Muscle layer of colon (tissue), 2 donors: ENCODE measurements at regions not wholly inside any gene's neighbourhood (a gene's known extent, or its start where the extent isn't known, plus 50 kb on each side); places are given as distances from the start of the nearest gene placed in this dataset.
"Not testable (repeated sequence)": the region's sequence is repeated elsewhere in the genome, so short reads cannot be mapped to it uniquely, and the experiment has no call there.

Experiments
- H3K27ac ChIP-seq: one replicate; pipeline ENCODE4 v1.7.0; 2013; ENCODE audit warnings: low read depth, mild to moderate bottlenecking, low read length, moderate library complexity
- H3K27me3 ChIP-seq, 2 donors: one replicate each; pipeline ENCODE4 v1.7.0; 2013; ENCODE audit warnings: low read length in 2 of 2, mild to moderate bottlenecking in 2 of 2; ENCODE audit not compliant: insufficient read depth in 2 of 2, control insufficient read depth in 1 of 2
- H3K36me3 ChIP-seq: one replicate; pipeline ENCODE4 v1.7.0; 2013; ENCODE audit warnings: mild to moderate bottlenecking, low read length; ENCODE audit not compliant: insufficient read depth
- H3K4me1 ChIP-seq: one replicate; pipeline ENCODE4 v1.7.0; 2013; ENCODE audit warnings: mild to moderate bottlenecking, low read length; ENCODE audit not compliant: insufficient read depth
- H3K4me3 ChIP-seq, 2 donors: one replicate each; pipeline ENCODE4 v1.7.0; 2013; ENCODE audit warnings: low read length in 2 of 2, low read depth in 1 of 2, mild to moderate bottlenecking in 1 of 2, moderate library complexity in 1 of 2
- H3K9ac ChIP-seq: one replicate; pipeline ENCODE4 v1.7.0; 2013; ENCODE audit warnings: low read length
- H3K9me3 ChIP-seq: one replicate; pipeline ENCODE4 v1.7.0; 2013; ENCODE audit warnings: mild to moderate bottlenecking, low read length
- donor health status: abdominal sarcoma.
- donor health status: Adenocarcinoma of cecum.

DNA sequence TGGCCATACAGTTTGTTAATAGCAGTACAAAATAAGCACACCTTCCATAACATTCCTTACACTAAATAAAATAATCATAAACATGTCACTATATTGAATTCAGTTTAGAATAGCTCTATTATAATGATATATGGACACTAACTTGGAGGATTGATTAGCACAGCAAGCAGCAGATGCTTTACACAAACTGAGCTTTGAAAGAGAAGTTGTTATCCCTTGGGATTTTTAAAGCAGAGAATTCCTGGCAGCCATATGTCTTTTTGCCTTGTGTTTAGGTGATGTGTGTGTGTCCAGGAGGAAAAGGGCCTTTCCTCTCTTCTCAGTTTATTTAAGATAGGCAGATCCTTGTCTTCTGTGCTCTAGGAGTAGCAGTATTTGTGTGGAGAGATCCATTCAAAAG is 232.2 kb upstream of the GRIN3A start:
- H3K4me3 ChIP-seq, result no peak overlapping the region
- H3K4me1 ChIP-seq, result no peaks in the 10 kb centered on the region
- no peaks in the 10 kb centered on the region for H3K36me3 ChIP-seq
- H3K27me3 ChIP-seq, result no peaks in the 10 kb centered on the region
- no peaks in the 10 kb centered on the region for H3K9me3 ChIP-seq
- no peak overlapping the region for H3K9ac ChIP-seq
- H3K27ac ChIP-seq, result no peak overlapping the region

DNA sequence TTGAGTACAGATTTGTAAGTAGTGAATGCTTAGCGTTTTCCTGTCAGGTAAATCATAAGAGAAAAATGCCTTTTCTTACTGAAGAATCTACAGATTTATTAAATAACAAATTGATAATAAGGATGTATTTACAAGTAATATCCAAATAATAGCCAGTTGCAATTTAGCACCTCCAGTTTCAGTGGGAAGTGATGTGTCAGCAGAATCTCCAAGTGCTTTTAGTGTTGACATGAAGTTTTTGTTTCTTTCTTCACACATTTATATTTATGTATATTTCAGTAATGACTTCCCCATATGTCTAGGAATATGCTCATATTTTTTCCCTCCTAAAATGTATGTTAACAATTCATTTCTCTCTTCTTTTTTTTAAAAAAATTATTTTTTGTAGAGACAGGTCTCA is 229.9 kb upstream of the GRIN3A start:
- Histone ChIP-seq H3K27me3 (no peaks in the 10 kb centered on the region), H3K36me3 (no peaks in the 10 kb centered on the region), H3K27ac (no peak overlapping the region), H3K9me3 (no peaks in the 10 kb centered on the region), H3K4me1 (no peaks in the 10 kb centered on the region), H3K4me3 (no peak overlapping the region), H3K9ac (no peak overlapping the region)

- Histone ChIP-seq H3K4me1 (no peaks in the 10 kb centered on the region), H3K9ac (no peak overlapping the region), H3K9me3 (no peaks in the 10 kb centered on the region), H3K4me3 (no peak overlapping the region), H3K36me3 (no peaks in the 10 kb centered on the region), H3K27ac (no peak overlapping the region), H3K27me3 (no peaks in the 10 kb centered on the region)
Measured at GRCh38 chr9:101966691-101967090, 228.2 kb upstream of the GRIN3A start.

- Histone ChIP-seq H3K27ac (no peak overlapping the region), H3K9ac (no peak overlapping the region), H3K4me3 (no peak overlapping the region), H3K27me3 (no peaks in the 10 kb centered on the region), H3K4me1 (no peaks in the 10 kb centered on the region), H3K36me3 (no peaks in the 10 kb centered on the region), H3K9me3 (no peaks in the 10 kb centered on the region)
Measured at GRCh38 chr9:101957705-101958104, 219.3 kb upstream of the GRIN3A start.

GRCh38 chr9:101951598-101951997 is 213.2 kb upstream of the GRIN3A start:
- H3K27ac ChIP-seq, result no peak overlapping the region
- no peaks in the 10 kb centered on the region for H3K36me3 ChIP-seq
- no peak overlapping the region for H3K4me3 ChIP-seq
- no peaks in the 10 kb centered on the region for H3K9me3 ChIP-seq
- no peaks in the 10 kb centered on the region for H3K4me1 ChIP-seq
- H3K27me3 ChIP-seq, result no peaks in the 10 kb centered on the region
- no peak overlapping the region for H3K9ac ChIP-seq

DNA sequence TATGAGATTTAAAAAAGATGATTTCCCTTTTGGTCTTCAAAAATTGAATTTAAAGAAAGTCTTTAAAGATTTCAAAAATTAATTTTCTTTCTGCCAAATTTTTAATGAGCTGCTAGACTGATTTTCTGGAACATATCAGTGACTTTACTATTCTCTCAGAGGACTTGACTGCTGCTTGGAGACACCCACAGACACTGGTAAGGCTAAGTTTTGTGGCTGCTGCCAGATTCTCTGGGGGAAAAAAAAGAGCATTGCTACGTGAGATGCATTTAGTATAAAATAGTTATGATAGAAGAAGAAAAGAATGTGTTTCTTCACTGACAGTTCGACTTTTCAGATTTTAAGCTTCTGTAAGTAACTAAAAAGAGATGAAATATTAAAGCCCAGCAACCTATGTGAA is 193.3 kb upstream of the GRIN3A start:
- H3K4me1 ChIP-seq, result no peaks in the 10 kb centered on the region
- no peaks in the 10 kb centered on the region for H3K9me3 ChIP-seq
- H3K9ac ChIP-seq, result no peak overlapping the region
- H3K4me3 ChIP-seq, result no peak overlapping the region
- no peaks in the 10 kb centered on the region for H3K36me3 ChIP-seq
- no peak overlapping the region for H3K27ac ChIP-seq
- no peaks in the 10 kb centered on the region for H3K27me3 ChIP-seq

- no peaks in the 10 kb centered on the region for H3K36me3 ChIP-seq
- H3K27ac ChIP-seq, result no peak overlapping the region
- H3K9ac ChIP-seq, result no peak overlapping the region
- no peaks in the 10 kb centered on the region for H3K9me3 ChIP-seq
- no peak overlapping the region for H3K4me3 ChIP-seq
- H3K4me1 ChIP-seq, result no peaks in the 10 kb centered on the region
- H3K27me3 ChIP-seq, result no peaks in the 10 kb centered on the region
Measured at GRCh38 chr9:101930783-101931182, 192.3 kb upstream of the GRIN3A start.

DNA sequence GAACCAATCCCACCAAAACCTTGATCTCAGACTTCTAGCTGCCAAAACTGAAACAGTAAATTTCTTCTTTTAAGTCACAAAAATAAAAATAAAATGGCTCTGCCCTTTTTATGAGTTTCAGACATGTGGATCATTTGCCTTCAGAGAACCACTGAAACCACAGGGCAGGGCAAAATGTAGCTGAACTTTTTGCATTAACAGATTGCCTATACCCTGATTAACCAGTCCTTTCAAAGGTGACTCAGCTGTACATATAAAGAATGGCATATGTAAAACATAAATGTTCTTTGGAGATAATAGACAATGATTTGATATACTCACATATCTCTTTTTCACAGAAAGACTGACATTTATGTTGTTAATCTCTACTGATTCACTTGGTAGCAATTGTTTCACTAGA is 187.1 kb upstream of the GRIN3A start:
- Histone ChIP-seq H3K4me1 (no peaks in the 10 kb centered on the region), H3K9ac (no peak overlapping the region), H3K4me3 (no peak overlapping the region)

GRCh38 chr9:101923451-101923850 is 185.0 kb upstream of the GRIN3A start:
- Histone ChIP-seq H3K9ac (no peak overlapping the region), H3K36me3 (no peaks in the 10 kb centered on the region), H3K27ac (no peak overlapping the region), H3K27me3 (no peaks in the 10 kb centered on the region), H3K4me3 (no peak overlapping the region), H3K9me3 (no peaks in the 10 kb centered on the region), H3K4me1 (no peaks in the 10 kb centered on the region)

More for the DNA sequence above, 187.1 kb upstream of the GRIN3A start:
- Histone ChIP-seq H3K27me3 (no peaks in the 10 kb centered on the region), H3K9me3 (no peaks in the 10 kb centered on the region), H3K36me3 (no peaks in the 10 kb centered on the region), H3K27ac (no peak overlapping the region)

DNA sequence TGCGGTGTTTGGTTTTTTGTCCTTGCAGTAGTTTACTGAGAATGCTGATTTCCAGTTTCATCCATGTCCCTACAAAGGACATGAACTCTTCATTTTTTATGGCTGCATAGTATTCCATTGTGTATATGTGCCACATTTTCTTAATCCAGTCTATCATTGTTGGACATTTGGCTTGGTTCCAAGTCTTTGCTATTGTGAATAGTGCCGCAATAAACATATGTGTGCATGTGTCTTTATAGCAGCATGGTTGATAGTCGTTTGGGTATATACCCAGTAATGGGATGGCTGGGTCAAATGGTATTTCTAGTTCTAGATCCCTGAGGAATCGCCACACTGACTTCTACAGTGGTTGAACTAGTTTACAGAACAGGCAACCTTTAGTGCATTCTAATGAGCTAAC is 178.5 kb upstream of the GRIN3A start:
- H3K36me3 ChIP-seq, H3K27me3 ChIP-seq, H3K9ac ChIP-seq, H3K4me3 ChIP-seq, H3K27ac ChIP-seq, H3K9me3 ChIP-seq, H3K4me1 ChIP-seq: not testable (repeated sequence)

DNA sequence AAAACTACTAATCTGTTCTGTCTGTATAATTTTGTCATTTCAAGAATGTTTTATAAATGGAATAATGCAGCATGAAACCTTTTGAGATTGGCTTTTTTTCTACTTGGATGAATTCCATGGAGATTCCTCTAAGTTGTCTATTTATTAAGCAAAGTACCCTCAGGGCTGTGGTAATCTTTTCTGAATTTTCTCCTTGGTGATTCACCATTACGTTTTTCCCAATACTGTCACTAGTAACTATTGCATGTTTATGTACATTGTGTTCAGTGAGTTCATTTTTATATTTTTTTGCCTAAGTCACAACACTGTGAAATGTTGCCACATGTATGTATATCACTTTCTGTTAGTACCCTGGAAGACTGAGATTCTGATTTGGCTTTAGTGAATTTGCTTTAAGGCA is 177.0 kb upstream of the GRIN3A start:
- Histone ChIP-seq H3K36me3 (no peaks in the 10 kb centered on the region), H3K9me3 (no peaks in the 10 kb centered on the region), H3K4me3 (no peak overlapping the region), H3K27me3 (no peaks in the 10 kb centered on the region), H3K4me1 (no peaks in the 10 kb centered on the region), H3K9ac (no peak overlapping the region), H3K27ac (no peak overlapping the region)

- Histone ChIP-seq H3K9me3 (peaks cover 4% of the 10 kb centered on the region), H3K27me3 (no peaks in the 10 kb centered on the region), H3K9ac (no peak overlapping the region), H3K36me3 (no peaks in the 10 kb centered on the region), H3K27ac (no peak overlapping the region), H3K4me3 (no peak overlapping the region), H3K4me1 (no peaks in the 10 kb centered on the region)
Measured at GRCh38 chr9:101912698-101913097, 174.3 kb upstream of the GRIN3A start.
